Adrenal gland (tissue), 5 donors: ENCODE measurements at regions not wholly inside any gene's neighbourhood (a gene's known extent, or its start where the extent isn't known, plus 50 kb on each side); places are given as distances from the start of the nearest gene placed in this dataset.
A peak's percentile ranks its signal among the peaks of the same experiment; 100 is the strongest.

Experiments
- CTCF ChIP-seq, 6 experiments: fragments of 450-650 bp in 4 of 6; fragments of 200-600 bp in 2 of 6; sonication (generic) in 1 of 6; IDR thresholded peaks; 1 replicate in 5 of 6; 2 replicates in 1 of 6; pipeline versions ENCODE4 v1.5.1 to v1.8.0; 2016 to 2021; ENCODE audit warnings: antibody characterized with exemption in 6 of 6, mild to moderate bottlenecking in 2 of 6, moderate library complexity in 1 of 6
- POLR2A ChIP-seq, 2 donors: fragments of 450-650 bp; IDR thresholded peaks; one replicate each; pipeline ENCODE4 v1.6.1; 2017; ENCODE audit warnings: antibody characterized with exemption in 2 of 2, mild to moderate bottlenecking in 2 of 2, moderate library complexity in 1 of 2
- donor health status: DM: no; HTN: no; CAD: no.

- no peak for TF ChIP-seq POLR2A (IDR thresholded peaks at IDR 0.05)
- peak in 1 of 6 experiments; percentile 8 for TF ChIP-seq CTCF (IDR thresholded peaks at IDR 0.05)
Measured at GRCh38 chr6:75546381-75546780, 52.8 kb upstream of the FILIP1 start.
